Panc1 (cell line): ENCODE measurements at regions not wholly inside any gene's neighbourhood (a gene's known extent, or its start where the extent isn't known, plus 50 kb on each side); places are given as distances from the start of the nearest gene placed in this dataset.

Source experiments
- ATAC-seq: fragments of 200-7000 bp; cut with Tn5 transposase; 2 replicates; pipeline ENCODE4 v1.9.1; 2020; ENCODE audit warnings: mild to moderate bottlenecking, moderate library complexity
- BruUV-seq: library from RNA; stranded (reverse); fragments of 400-500 nt; replicated peaks from 2 replicates; lab custom pipeline; 2021; lab: Mats Ljungman, UMichigan
- CTCF ChIA-PET: fragments of 300-600 bp; sonication (Branson Sonifier 250); formaldehyde crosslinking; loops from one replicate; lab custom pipeline; 2022; ENCODE audit warnings: antibody characterized with exemption; lab: Charles Lee
- POLR2A ChIA-PET: fragments of 300-600 bp; sonication (Branson Sonifier 250); formaldehyde crosslinking; loops from one replicate; lab custom pipeline; 2022; ENCODE audit warnings: antibody characterized with exemption; lab: Charles Lee
- DNase-seq: peaks from one replicate; pipeline ENCODE4 v3.0.0-alpha.2; 2010; ENCODE audit warnings: low read depth, low spot score
- H3K27ac ChIP-seq: 2 replicates; pipeline ENCODE4 v1.5.1; 2011; ENCODE audit warnings: mild to moderate bottlenecking, low read length, inconsistent platforms
- H3K27me3 ChIP-seq: fragments of 200-500 bp; sonication (Bioruptor generic); 2 replicates; pipeline ENCODE4 v1.6.0; 2014; ENCODE audit warnings: low read length, inconsistent platforms; ENCODE audit not compliant: control insufficient read depth, insufficient read depth
- H3K36me3 ChIP-seq: fragments of 200-500 bp; sonication (Bioruptor generic); 2 replicates; pipeline ENCODE4 v1.5.1; 2014; ENCODE audit warnings: inconsistent platforms, mild to moderate bottlenecking, low read length, moderate library complexity; ENCODE audit not compliant: control insufficient read depth, insufficient read depth
- H3K4me1 ChIP-seq: 2 replicates; pipeline ENCODE4 v1.5.1; 2011; ENCODE audit warnings: inconsistent platforms, mild to moderate bottlenecking, low read length, moderate library complexity; ENCODE audit not compliant: control insufficient read depth, insufficient read depth
- H3K4me3 ChIP-seq, 2 experiments: 2 replicates each; pipeline ENCODE4 v1.5.1; 2011 to 2012; ENCODE audit warnings: low read depth in 2 of 2, low read length in 2 of 2, mild to moderate bottlenecking in 2 of 2, inconsistent platforms in 1 of 2, moderate library complexity in 1 of 2
- H3K9me3 ChIP-seq: fragments of 200-500 bp; sonication (Bioruptor generic); 2 replicates; pipeline ENCODE4 v1.5.1; 2014; ENCODE audit warnings: low read depth, mild to moderate bottlenecking, inconsistent platforms, low read length, moderate library complexity; ENCODE audit not compliant: control insufficient read depth, insufficient read depth
- POLR2AphosphoS5 ChIP-seq: IDR thresholded peaks from 2 replicates; pipeline ENCODE4 v1.6.1; 2012; ENCODE audit warnings: mild to moderate bottlenecking, low read depth, low read length, moderate library complexity
- SIN3A ChIP-seq: IDR thresholded peaks from 2 replicates; pipeline ENCODE4 v1.6.1; 2012; ENCODE audit warnings: low read depth, mild to moderate bottlenecking, low read length, moderate library complexity, borderline replicate concordance; ENCODE audit not compliant: insufficient read depth
- TCF7L2 ChIP-seq: IDR thresholded peaks from 2 replicates; pipeline ENCODE4 v1.6.1; 2011; ENCODE audit warnings: mild to moderate bottlenecking, low read depth, low read length, inconsistent platforms
- in situ Hi-C: cut with HindIII; loops from 2 replicates; pipeline ENCODE4 v1.10.0; 2016; ENCODE audit warnings: low sequenced_read_pairs, low pct_unique_long_range_greater_than_20kb
- intact Hi-C: fragments of 100-400 bp; cut with micrococcal nuclease; formaldehyde crosslinking; loops from one replicate; pipeline ENCODE4 v1.10.0; 2022; ENCODE audit not compliant: unreplicated experiment
- TF ChIP-seq, protein P1 (sequence below): fragments of 450-650 bp; IDR thresholded peaks from 2 replicates; pipeline ENCODE4 v1.5.1; 2017; ENCODE audit warnings: mild to moderate bottlenecking
- TF ChIP-seq, protein P2 (sequence below), 2 experiments: IDR thresholded peaks; 2 replicates each; pipeline ENCODE4 v1.6.1; 2011 to 2012; ENCODE audit warnings: low read depth in 2 of 2, control low read depth in 1 of 2, low read length in 1 of 2, mild to moderate bottlenecking in 1 of 2, moderate library complexity in 1 of 2; ENCODE audit not compliant: insufficient read depth in 1 of 2

DNA sequence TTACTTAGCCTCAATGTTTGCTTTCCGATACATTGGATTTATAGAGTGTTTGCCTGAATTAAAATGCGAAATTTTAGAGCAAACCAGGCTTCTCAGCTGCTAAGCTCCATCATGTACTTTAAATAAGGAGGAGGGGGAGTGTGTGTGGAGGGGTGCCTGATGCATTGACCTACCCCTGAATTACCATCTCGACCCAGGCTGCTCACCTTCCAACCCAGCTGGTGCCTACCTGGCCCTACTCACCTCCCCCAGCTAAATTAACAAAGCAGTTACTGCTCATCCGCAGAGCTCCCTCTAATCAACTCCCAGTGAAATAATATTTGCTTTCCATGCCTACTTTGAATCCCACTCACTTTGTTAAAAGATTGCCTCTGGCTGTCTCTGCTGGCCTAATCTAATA lies 544.5 kb downstream of the MAFB start:
- TF ChIP-seq SIN3A: no peak
- TF ChIP-seq, protein P1, sequence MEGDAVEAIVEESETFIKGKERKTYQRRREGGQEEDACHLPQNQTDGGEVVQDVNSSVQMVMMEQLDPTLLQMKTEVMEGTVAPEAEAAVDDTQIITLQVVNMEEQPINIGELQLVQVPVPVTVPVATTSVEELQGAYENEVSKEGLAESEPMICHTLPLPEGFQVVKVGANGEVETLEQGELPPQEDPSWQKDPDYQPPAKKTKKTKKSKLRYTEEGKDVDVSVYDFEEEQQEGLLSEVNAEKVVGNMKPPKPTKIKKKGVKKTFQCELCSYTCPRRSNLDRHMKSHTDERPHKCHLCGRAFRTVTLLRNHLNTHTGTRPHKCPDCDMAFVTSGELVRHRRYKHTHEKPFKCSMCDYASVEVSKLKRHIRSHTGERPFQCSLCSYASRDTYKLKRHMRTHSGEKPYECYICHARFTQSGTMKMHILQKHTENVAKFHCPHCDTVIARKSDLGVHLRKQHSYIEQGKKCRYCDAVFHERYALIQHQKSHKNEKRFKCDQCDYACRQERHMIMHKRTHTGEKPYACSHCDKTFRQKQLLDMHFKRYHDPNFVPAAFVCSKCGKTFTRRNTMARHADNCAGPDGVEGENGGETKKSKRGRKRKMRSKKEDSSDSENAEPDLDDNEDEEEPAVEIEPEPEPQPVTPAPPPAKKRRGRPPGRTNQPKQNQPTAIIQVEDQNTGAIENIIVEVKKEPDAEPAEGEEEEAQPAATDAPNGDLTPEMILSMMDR: no peak
- TF ChIP-seq, protein P2, sequence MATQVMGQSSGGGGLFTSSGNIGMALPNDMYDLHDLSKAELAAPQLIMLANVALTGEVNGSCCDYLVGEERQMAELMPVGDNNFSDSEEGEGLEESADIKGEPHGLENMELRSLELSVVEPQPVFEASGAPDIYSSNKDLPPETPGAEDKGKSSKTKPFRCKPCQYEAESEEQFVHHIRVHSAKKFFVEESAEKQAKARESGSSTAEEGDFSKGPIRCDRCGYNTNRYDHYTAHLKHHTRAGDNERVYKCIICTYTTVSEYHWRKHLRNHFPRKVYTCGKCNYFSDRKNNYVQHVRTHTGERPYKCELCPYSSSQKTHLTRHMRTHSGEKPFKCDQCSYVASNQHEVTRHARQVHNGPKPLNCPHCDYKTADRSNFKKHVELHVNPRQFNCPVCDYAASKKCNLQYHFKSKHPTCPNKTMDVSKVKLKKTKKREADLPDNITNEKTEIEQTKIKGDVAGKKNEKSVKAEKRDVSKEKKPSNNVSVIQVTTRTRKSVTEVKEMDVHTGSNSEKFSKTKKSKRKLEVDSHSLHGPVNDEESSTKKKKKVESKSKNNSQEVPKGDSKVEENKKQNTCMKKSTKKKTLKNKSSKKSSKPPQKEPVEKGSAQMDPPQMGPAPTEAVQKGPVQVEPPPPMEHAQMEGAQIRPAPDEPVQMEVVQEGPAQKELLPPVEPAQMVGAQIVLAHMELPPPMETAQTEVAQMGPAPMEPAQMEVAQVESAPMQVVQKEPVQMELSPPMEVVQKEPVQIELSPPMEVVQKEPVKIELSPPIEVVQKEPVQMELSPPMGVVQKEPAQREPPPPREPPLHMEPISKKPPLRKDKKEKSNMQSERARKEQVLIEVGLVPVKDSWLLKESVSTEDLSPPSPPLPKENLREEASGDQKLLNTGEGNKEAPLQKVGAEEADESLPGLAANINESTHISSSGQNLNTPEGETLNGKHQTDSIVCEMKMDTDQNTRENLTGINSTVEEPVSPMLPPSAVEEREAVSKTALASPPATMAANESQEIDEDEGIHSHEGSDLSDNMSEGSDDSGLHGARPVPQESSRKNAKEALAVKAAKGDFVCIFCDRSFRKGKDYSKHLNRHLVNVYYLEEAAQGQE (IDR thresholded peaks at IDR 0.05; ENCODE audit: insufficient read depth in 1 of 2, low read depth in 2 of 2, low read length in 1 of 2): no peak
- TF ChIP-seq POLR2AphosphoS5: no peak
- no peak for TF ChIP-seq TCF7L2
- DNase-seq (no peak), ATAC-seq (no peak)
- BruUV-seq: no TSS peak
- Histone ChIP-seq H3K27me3 (no peaks in the 10 kb centered on the region), H3K4me1 (no peaks in the 10 kb centered on the region), H3K36me3 (no peaks in the 10 kb centered on the region), H3K9me3 (no peaks in the 10 kb centered on the region), H3K4me3 (no peak overlapping the region), H3K27ac (no peak overlapping the region)
- in situ Hi-C loops (no loop called here), intact Hi-C loops (no loop called here)
- ChIA-PET CTCF (no interaction called here), POLR2A (no interaction called here)

DNA sequence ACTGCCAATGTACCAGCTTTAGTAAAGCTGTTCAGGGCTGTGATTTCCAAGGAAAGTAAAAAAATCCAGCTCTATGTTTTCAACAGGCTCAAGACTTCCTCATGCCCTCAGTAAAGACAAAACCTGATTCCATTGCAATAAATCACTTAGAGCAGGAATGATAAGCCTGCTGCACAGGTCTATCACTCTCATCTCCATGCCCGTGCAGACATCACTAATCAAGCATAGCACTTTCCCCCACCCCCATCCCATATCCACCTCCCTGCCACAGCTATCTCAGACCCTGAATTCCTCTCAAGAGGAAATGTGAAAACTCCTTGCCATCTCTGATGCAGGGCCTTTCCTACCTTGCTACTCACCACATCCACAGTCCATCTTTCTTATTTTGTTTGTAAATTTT lies 554.9 kb downstream of the MAFB start:
- H3K27ac ChIP-seq: no peak overlapping the region
- in situ Hi-C loops: no loop called here
- H3K4me1 ChIP-seq: no peaks in the 10 kb centered on the region
- intact Hi-C loops: no loop called here
- H3K36me3 ChIP-seq: no peaks in the 10 kb centered on the region
- BruUV-seq: no TSS peak
- H3K9me3 ChIP-seq: no peaks in the 10 kb centered on the region
- no peak for ATAC-seq
- H3K4me3 ChIP-seq: no peak overlapping the region
- H3K27me3 ChIP-seq: no peaks in the 10 kb centered on the region; the same call in 1 of the 2 replicates
- DNase-seq: no peak
- ChIA-PET POLR2A (no interaction called here), CTCF (interaction anchor here (0.7 kb wide), 1 partner anchor 101 kb away, joined by 3 read pairs; no protein-coding TSS in a partner anchor)
- TF ChIP-seq SIN3A: no peak
- no peak for TF ChIP-seq TCF7L2
- TF ChIP-seq, protein P2 (IDR thresholded peaks at IDR 0.05; ENCODE audit: insufficient read depth in 1 of 2, low read depth in 2 of 2, low read length in 1 of 2): no peak
- TF ChIP-seq, protein P1: no peak
